Bronchial epithelial cell (primary cell): ENCODE measurements at regions not wholly inside any gene's neighbourhood (a gene's known extent, or its start where the extent isn't known, plus 50 kb on each side); places are given as distances from the start of the nearest gene placed in this dataset.
"Not testable (repeated sequence)": the region's sequence is repeated elsewhere in the genome, so short reads cannot be mapped to it uniquely, and the experiment has no call there.

Experiments
- DNase-seq: peaks from one replicate; pipeline ENCODE4 v3.0.0-alpha.2; 2010; ENCODE audit warnings: low read depth
- FAIRE-seq: peaks from 2 replicates; lab custom pipeline; 2011; peaks lifted over from hg19 to GRCh38; lab: Jason Lieb, UNC
- H3K27me3 ChIP-seq: 2 replicates; pipeline ENCODE4 v1.5.1; 2011; ENCODE audit warnings: low read length; ENCODE audit not compliant: control insufficient read depth, insufficient read depth
- H3K36me3 ChIP-seq: 2 replicates; pipeline ENCODE4 v1.5.1; 2011; ENCODE audit warnings: low read length; ENCODE audit not compliant: control insufficient read depth, insufficient read depth
- H3K4me3 ChIP-seq: 2 replicates; pipeline ENCODE4 v1.5.1; 2011; ENCODE audit warnings: mild to moderate bottlenecking, low read depth, low read length, control low read depth
- CTCF ChIP-seq: IDR thresholded peaks from 2 replicates; pipeline ENCODE4 v1.5.1; 2011; ENCODE audit warnings: mild to moderate bottlenecking, moderate library complexity, low read length, control low read depth, inconsistent platforms; ENCODE audit not compliant: insufficient read depth, severe bottlenecking

- DNase-seq (no peak), FAIRE-seq (no peak)
- no peaks in the 10 kb centered on the region for H3K27me3 ChIP-seq
- no peaks in the 10 kb centered on the region for H3K36me3 ChIP-seq
- H3K4me3 ChIP-seq, result no peak overlapping the region
- TF ChIP-seq CTCF, result no peak
Observed at GRCh38 chr10:42242135-42242805, 396.1 kb downstream of the ZNF33B start.

GRCh38 chr10:42236401-42236800 is 402.0 kb downstream of the ZNF33B start:
- not testable (repeated sequence) for FAIRE-seq, H3K36me3 ChIP-seq, DNase-seq, H3K4me3 ChIP-seq, H3K27me3 ChIP-seq

GRCh38 chr10:42235736-42236135 is 402.6 kb downstream of the ZNF33B start:
- not testable (repeated sequence) for DNase-seq, FAIRE-seq, H3K4me3 ChIP-seq, H3K27me3 ChIP-seq, H3K36me3 ChIP-seq

GRCh38 chr10:42235241-42235640 is 403.1 kb downstream of the ZNF33B start:
- not testable (repeated sequence) for H3K36me3 ChIP-seq, H3K27me3 ChIP-seq, FAIRE-seq, DNase-seq, H3K4me3 ChIP-seq

GRCh38 chr10:42234506-42234905 is 403.9 kb downstream of the ZNF33B start:
- not testable (repeated sequence) for H3K27me3 ChIP-seq, DNase-seq, FAIRE-seq, H3K36me3 ChIP-seq, H3K4me3 ChIP-seq

GRCh38 chr10:42233461-42234206 is 404.7 kb downstream of the ZNF33B start:
- not testable (repeated sequence) for H3K36me3 ChIP-seq, H3K27me3 ChIP-seq, H3K4me3 ChIP-seq, DNase-seq, FAIRE-seq

GRCh38 chr10:42232955-42233354 is 405.4 kb downstream of the ZNF33B start:
- not testable (repeated sequence) for FAIRE-seq, H3K4me3 ChIP-seq

GRCh38 chr10:42230812-42231211 is 407.6 kb downstream of the ZNF33B start:
- H3K36me3 ChIP-seq, H3K27me3 ChIP-seq, FAIRE-seq, H3K4me3 ChIP-seq, DNase-seq: not testable (repeated sequence)

More at GRCh38 chr10:42232955-42233354, 405.4 kb downstream of the ZNF33B start:
- H3K36me3 ChIP-seq, DNase-seq, H3K27me3 ChIP-seq: not testable (repeated sequence)

GRCh38 chr10:42230115-42230514 is 408.3 kb downstream of the ZNF33B start:
- not testable (repeated sequence) for H3K27me3 ChIP-seq, H3K4me3 ChIP-seq, FAIRE-seq, DNase-seq, H3K36me3 ChIP-seq

GRCh38 chr10:42227859-42228258 is 410.5 kb downstream of the ZNF33B start:
- not testable (repeated sequence) for H3K36me3 ChIP-seq, DNase-seq, H3K27me3 ChIP-seq, H3K4me3 ChIP-seq, FAIRE-seq

GRCh38 chr10:42193588-42193987 is 444.8 kb downstream of the ZNF33B start:
- not testable (repeated sequence) for FAIRE-seq, H3K36me3 ChIP-seq, H3K4me3 ChIP-seq, DNase-seq, H3K27me3 ChIP-seq
